GM12878 (cell line): ENCODE measurements at regions not wholly inside any gene's neighbourhood (a gene's known extent, or its start where the extent isn't known, plus 50 kb on each side); places are given as distances from the start of the nearest gene placed in this dataset.

Experiments used
- ATAC-seq: fragments of 200-7000 bp; cut with Tn5 transposase; 3 replicates; pipeline ENCODE4 v1.9.1; 2020; ENCODE audit warnings: mild to moderate bottlenecking, moderate library complexity
- BruUV-seq: library from RNA; stranded (reverse); fragments of 400-500 nt; replicated peaks from 2 replicates; lab custom pipeline; 2021; lab: Mats Ljungman, UMichigan
- CTCF ChIA-PET: fragments of 300-600 bp; sonication (Branson Sonifier 250); formaldehyde crosslinking; extraction: SDS; loops from one replicate; lab custom pipeline; 2021; ENCODE audit warnings: inconsistent platforms; lab: Yijun Ruan, JAX
- POLR2A ChIA-PET: fragments of 350-600 bp; formaldehyde crosslinking; extraction: SDS; loops from one replicate; lab custom pipeline; 2021; ENCODE audit warnings: inconsistent platforms; lab: Charles Lee
- RAD21 ChIA-PET: fragments of 300-600 bp; sonication (Branson Sonifier 250); formaldehyde crosslinking; loops from one replicate; lab custom pipeline; 2023; ENCODE audit warnings: antibody characterized with exemption; ENCODE audit not compliant: unreplicated experiment; lab: Charles Lee
- SMC1A ChIA-PET: fragments of 300-600 bp; sonication (Branson Sonifier 250); formaldehyde crosslinking; loops from one replicate; lab custom pipeline; 2023; ENCODE audit not compliant: unreplicated experiment, uncharacterized antibody; lab: Charles Lee
- DNase-seq: peaks from one replicate; pipeline ENCODE4 v3.0.0-alpha.2; 2011; ENCODE audit warnings: low read depth, low spot score
- FAIRE-seq: peaks from 3 replicates; lab custom pipeline; 2011; peaks lifted over from hg19 to GRCh38; lab: Jason Lieb, UNC
- H2AFZ ChIP-seq: 2 replicates; pipeline ENCODE4 v1.6.0; 2011; ENCODE audit warnings: low read depth, low read length, control low read depth; ENCODE audit not compliant: control insufficient read depth
- H3K27ac ChIP-seq: 2 replicates; pipeline ENCODE4 v1.5.1; 2011; ENCODE audit warnings: control low read depth; ENCODE audit not compliant: control insufficient read depth, insufficient read depth
- H3K27me3 ChIP-seq, 2 experiments: replicated peaks in 1 of 2; 2 replicates each; pipeline versions ENCODE4 v1.6.0 to v1.6.1; 2011; ENCODE audit warnings: low read length in 1 of 2; ENCODE audit not compliant: control insufficient read depth in 2 of 2, insufficient read depth in 2 of 2
- H3K36me3 ChIP-seq, 2 experiments: 2 replicates each; pipeline ENCODE4 v1.5.1; 2011; ENCODE audit warnings: low read length in 1 of 2; ENCODE audit not compliant: control insufficient read depth in 2 of 2, insufficient read depth in 2 of 2
- H3K4me1 ChIP-seq: 2 replicates; pipeline ENCODE4 v1.6.1; 2011; ENCODE audit warnings: mild to moderate bottlenecking, low read length, moderate library complexity, mixed read lengths; ENCODE audit not compliant: control insufficient read depth, insufficient read depth
- H3K4me2 ChIP-seq: 2 replicates; pipeline ENCODE4 v1.6.0; 2011; ENCODE audit warnings: control low read depth; ENCODE audit not compliant: control insufficient read depth, insufficient read depth
- H3K4me3 ChIP-seq: fragments of 200-600 bp; sonication (generic); 2 replicates; pipeline ENCODE4 v1.5.1; 2016
- H3K79me2 ChIP-seq: 2 replicates; pipeline ENCODE4 v1.6.0; 2011; ENCODE audit warnings: low read length; ENCODE audit not compliant: control insufficient read depth, insufficient read depth
- H3K9ac ChIP-seq: 2 replicates; pipeline ENCODE4 v1.8.0; 2011; ENCODE audit warnings: low read length, control low read depth, mixed read lengths; ENCODE audit not compliant: control insufficient read depth, insufficient read depth
- H3K9me3 ChIP-seq: replicated peaks from 3 replicates; pipeline ENCODE4 v1.5.1; 2011; ENCODE audit warnings: mild to moderate bottlenecking, low read length; ENCODE audit not compliant: control insufficient read depth, insufficient read depth
- H4K20me1 ChIP-seq: 2 replicates; pipeline ENCODE4 v1.6.0; 2011; ENCODE audit not compliant: control insufficient read depth, insufficient read depth
- DPF2 ChIP-seq: fragments of 450-650 bp; IDR thresholded peaks from 2 replicates; pipeline ENCODE4 v1.6.1; 2017; ENCODE audit warnings: mild to moderate bottlenecking
- FOXK2 ChIP-seq: fragments of 450-650 bp; IDR thresholded peaks from 2 replicates; pipeline ENCODE4 v1.6.1; 2017; ENCODE audit warnings: mild to moderate bottlenecking, moderate library complexity
- JUND ChIP-seq: IDR thresholded peaks from 2 replicates; pipeline ENCODE4 v1.6.1; 2012; ENCODE audit warnings: low read depth, mild to moderate bottlenecking, low read length, improper control_type of control experiment, moderate library complexity
- KDM1A ChIP-seq: fragments of 200-600 bp; sonication (generic); IDR thresholded peaks from 2 replicates; pipeline ENCODE4 v1.6.1; 2016; ENCODE audit warnings: borderline replicate concordance
- MEF2B ChIP-seq: fragments of 450-650 bp; IDR thresholded peaks from 2 replicates; pipeline ENCODE4 v1.6.1; 2018; ENCODE audit warnings: mild to moderate bottlenecking, moderate library complexity; ENCODE audit not compliant: partially characterized antibody, poor library complexity, severe bottlenecking
- POLR2AphosphoS5 ChIP-seq: IDR thresholded peaks from 2 replicates; pipeline ENCODE4 v1.6.1; 2011; ENCODE audit warnings: mild to moderate bottlenecking, low read length, inconsistent platforms
- RAD21 ChIP-seq: IDR thresholded peaks from 2 replicates; pipeline ENCODE4 v1.6.1; 2011; ENCODE audit warnings: mild to moderate bottlenecking, low read depth, low read length, moderate library complexity; ENCODE audit not compliant: insufficient read depth
- SREBF1 ChIP-seq: IDR thresholded peaks from 2 replicates; pipeline ENCODE4 v1.6.1; 2012; ENCODE audit warnings: mild to moderate bottlenecking, low read length
- YBX1 ChIP-seq: fragments of 450-650 bp; IDR thresholded peaks from 2 replicates; pipeline ENCODE4 v1.6.1; 2016; ENCODE audit warnings: antibody characterized with exemption
- ZBTB11 ChIP-seq: fragments of 450-650 bp; formaldehyde crosslinking; IDR thresholded peaks from 2 replicates; pipeline ENCODE4 v1.5.0; 2022; ENCODE audit warnings: mild to moderate bottlenecking, missing genetic modification characterization
- ZNF384 ChIP-seq: IDR thresholded peaks from 2 replicates; pipeline ENCODE4 v1.6.1; 2012; ENCODE audit warnings: low read depth, mild to moderate bottlenecking, low read length, improper control_type of control experiment, borderline replicate concordance
- WGBS: methylation state at CpG from one replicate; pipeline ENCODE4 v1.1.6; 2016; ENCODE audit warnings: low lambda C conversion rate; ENCODE audit not compliant: insufficient replicate concordance, insufficient coverage; ENCODE audit errors: missing lambda C conversion rate; 5-methylcytosine and 5-hydroxymethylcytosine counted together
- in situ Hi-C: fragments of 300-500 bp; cut with MboI; formaldehyde crosslinking; loops from 9 replicates; pipeline ENCODE4 v1.14.3; 2018; ENCODE audit warnings: mixed read lengths
- intact Hi-C: fragments of 100-400 bp; cut with micrococcal nuclease; formaldehyde crosslinking; loops from one replicate; pipeline ENCODE4 v1.14.2; 2022; ENCODE audit not compliant: unreplicated experiment
- TF ChIP-seq, protein P1 (sequence below): IDR thresholded peaks from 2 replicates; pipeline ENCODE4 v1.6.1; 2012; ENCODE audit warnings: low read depth, low read length, improper control_type of control experiment
- TF ChIP-seq, protein P2 (sequence below): fragments of 450-650 bp; IDR thresholded peaks from 2 replicates; pipeline ENCODE4 v1.6.1; 2016; ENCODE audit warnings: mild to moderate bottlenecking, moderate library complexity, borderline replicate concordance
- TF ChIP-seq, protein P3 (sequence below): fragments of 450-650 bp; IDR thresholded peaks from 2 replicates; pipeline ENCODE4 v1.6.1; 2017; ENCODE audit warnings: mild to moderate bottlenecking, moderate library complexity

- no TSS peak for BruUV-seq
- no peak overlapping the region for H3K4me2 ChIP-seq
- H3K36me3 ChIP-seq: no peaks in the 10 kb centered on the region
- H3K79me2 ChIP-seq: no peaks in the 10 kb centered on the region
- H4K20me1 ChIP-seq: no peaks in the 10 kb centered on the region
- H3K27me3 ChIP-seq: no peaks in the 10 kb centered on the region
- ATAC-seq (no peak), DNase-seq (no peak), FAIRE-seq (no peak)
- H3K4me1 ChIP-seq: no peaks in the 10 kb centered on the region
- in situ Hi-C loops: no loop called here
- no peak overlapping the region for H3K9ac ChIP-seq
- no peaks in the 10 kb centered on the region; the same call in 2 of the 3 replicates for H3K9me3 ChIP-seq
- no peak overlapping the region for H3K4me3 ChIP-seq
- no peak overlapping the region for H3K27ac ChIP-seq
- intact Hi-C loops: no loop called here
- no peak overlapping the region for H2AFZ ChIP-seq
- POLR2A ChIA-PET: no interaction called here
- RAD21 ChIA-PET: no interaction called here
- 68% methylated on average over 11 of the region's 11 CpGs for WGBS
- CTCF ChIA-PET: no interaction called here
- SMC1A ChIA-PET: no interaction called here
- TF ChIP-seq, protein P1, sequence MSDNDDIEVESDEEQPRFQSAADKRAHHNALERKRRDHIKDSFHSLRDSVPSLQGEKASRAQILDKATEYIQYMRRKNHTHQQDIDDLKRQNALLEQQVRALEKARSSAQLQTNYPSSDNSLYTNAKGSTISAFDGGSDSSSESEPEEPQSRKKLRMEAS: no peak
- TF ChIP-seq MEF2B: no peak
- TF ChIP-seq JUND: no peak
- no peak for TF ChIP-seq ZBTB11 (CRISPR knock-in tag)
- TF ChIP-seq ZNF384: no peak
- no peak for TF ChIP-seq YBX1
- TF ChIP-seq SREBF1: no peak
- TF ChIP-seq RAD21: no peak
- no peak for TF ChIP-seq POLR2AphosphoS5
- no peak for TF ChIP-seq FOXK2
- no peak for TF ChIP-seq DPF2
- TF ChIP-seq, protein P2, sequence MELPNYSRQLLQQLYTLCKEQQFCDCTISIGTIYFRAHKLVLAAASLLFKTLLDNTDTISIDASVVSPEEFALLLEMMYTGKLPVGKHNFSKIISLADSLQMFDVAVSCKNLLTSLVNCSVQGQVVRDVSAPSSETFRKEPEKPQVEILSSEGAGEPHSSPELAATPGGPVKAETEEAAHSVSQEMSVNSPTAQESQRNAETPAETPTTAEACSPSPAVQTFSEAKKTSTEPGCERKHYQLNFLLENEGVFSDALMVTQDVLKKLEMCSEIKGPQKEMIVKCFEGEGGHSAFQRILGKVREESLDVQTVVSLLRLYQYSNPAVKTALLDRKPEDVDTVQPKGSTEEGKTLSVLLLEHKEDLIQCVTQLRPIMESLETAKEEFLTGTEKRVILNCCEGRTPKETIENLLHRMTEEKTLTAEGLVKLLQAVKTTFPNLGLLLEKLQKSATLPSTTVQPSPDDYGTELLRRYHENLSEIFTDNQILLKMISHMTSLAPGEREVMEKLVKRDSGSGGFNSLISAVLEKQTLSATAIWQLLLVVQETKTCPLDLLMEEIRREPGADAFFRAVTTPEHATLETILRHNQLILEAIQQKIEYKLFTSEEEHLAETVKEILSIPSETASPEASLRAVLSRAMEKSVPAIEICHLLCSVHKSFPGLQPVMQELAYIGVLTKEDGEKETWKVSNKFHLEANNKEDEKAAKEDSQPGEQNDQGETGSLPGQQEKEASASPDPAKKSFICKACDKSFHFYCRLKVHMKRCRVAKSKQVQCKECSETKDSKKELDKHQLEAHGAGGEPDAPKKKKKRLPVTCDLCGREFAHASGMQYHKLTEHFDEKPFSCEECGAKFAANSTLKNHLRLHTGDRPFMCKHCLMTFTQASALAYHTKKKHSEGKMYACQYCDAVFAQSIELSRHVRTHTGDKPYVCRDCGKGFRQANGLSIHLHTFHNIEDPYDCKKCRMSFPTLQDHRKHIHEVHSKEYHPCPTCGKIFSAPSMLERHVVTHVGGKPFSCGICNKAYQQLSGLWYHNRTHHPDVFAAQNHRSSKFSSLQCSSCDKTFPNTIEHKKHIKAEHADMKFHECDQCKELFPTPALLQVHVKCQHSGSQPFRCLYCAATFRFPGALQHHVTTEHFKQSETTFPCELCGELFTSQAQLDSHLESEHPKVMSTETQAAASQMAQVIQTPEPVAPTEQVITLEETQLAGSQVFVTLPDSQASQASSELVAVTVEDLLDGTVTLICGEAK: no peak
- TF ChIP-seq, protein P3, sequence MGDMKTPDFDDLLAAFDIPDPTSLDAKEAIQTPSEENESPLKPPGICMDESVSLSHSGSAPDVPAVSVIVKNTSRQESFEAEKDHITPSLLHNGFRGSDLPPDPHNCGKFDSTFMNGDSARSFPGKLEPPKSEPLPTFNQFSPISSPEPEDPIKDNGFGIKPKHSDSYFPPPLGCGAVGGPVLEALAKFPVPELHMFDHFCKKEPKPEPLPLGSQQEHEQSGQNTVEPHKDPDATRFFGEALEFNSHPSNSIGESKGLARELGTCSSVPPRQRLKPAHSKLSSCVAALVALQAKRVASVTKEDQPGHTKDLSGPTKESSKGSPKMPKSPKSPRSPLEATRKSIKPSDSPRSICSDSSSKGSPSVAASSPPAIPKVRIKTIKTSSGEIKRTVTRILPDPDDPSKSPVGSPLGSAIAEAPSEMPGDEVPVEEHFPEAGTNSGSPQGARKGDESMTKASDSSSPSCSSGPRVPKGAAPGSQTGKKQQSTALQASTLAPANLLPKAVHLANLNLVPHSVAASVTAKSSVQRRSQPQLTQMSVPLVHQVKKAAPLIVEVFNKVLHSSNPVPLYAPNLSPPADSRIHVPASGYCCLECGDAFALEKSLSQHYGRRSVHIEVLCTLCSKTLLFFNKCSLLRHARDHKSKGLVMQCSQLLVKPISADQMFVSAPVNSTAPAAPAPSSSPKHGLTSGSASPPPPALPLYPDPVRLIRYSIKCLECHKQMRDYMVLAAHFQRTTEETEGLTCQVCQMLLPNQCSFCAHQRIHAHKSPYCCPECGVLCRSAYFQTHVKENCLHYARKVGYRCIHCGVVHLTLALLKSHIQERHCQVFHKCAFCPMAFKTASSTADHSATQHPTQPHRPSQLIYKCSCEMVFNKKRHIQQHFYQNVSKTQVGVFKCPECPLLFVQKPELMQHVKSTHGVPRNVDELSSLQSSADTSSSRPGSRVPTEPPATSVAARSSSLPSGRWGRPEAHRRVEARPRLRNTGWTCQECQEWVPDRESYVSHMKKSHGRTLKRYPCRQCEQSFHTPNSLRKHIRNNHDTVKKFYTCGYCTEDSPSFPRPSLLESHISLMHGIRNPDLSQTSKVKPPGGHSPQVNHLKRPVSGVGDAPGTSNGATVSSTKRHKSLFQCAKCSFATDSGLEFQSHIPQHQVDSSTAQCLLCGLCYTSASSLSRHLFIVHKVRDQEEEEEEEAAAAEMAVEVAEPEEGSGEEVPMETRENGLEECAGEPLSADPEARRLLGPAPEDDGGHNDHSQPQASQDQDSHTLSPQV: no peak
- TF ChIP-seq KDM1A: no peak
Observed at GRCh38 chrX:39948582-39948981, 149.2 kb downstream of the BCOR start.
